SK-N-SH (cell line): ENCODE measurements at regions not wholly inside any gene's neighbourhood (a gene's known extent, or its start where the extent isn't known, plus 50 kb on each side); places are given as distances from the start of the nearest gene placed in this dataset.
A peak's percentile ranks its signal among the peaks of the same experiment; 100 is the strongest.

Source experiments
- CTCF ChIP-seq: fragments of 200-600 bp; sonication (generic); IDR thresholded peaks from 2 replicates; pipeline ENCODE4 v1.6.1; 2017; ENCODE audit warnings: antibody characterized with exemption, mild to moderate bottlenecking, moderate library complexity
- ELF1 ChIP-seq: IDR thresholded peaks from 2 replicates; pipeline ENCODE4 v1.4.0; 2012
- EZH2phosphoT487 ChIP-seq: fragments of 200-600 bp; sonication (generic); IDR thresholded peaks from 2 replicates; pipeline ENCODE4 v1.6.1; 2017; ENCODE audit warnings: low read depth, mixed run types, mild to moderate bottlenecking, antibody characterized with exemption, moderate library complexity, borderline replicate concordance
- MAX ChIP-seq: IDR thresholded peaks from 2 replicates; pipeline ENCODE4 v1.4.0; 2012; ENCODE audit warnings: low read depth
- MXI1 ChIP-seq: IDR thresholded peaks from 2 replicates; pipeline ENCODE4 v1.6.1; 2012; ENCODE audit warnings: mild to moderate bottlenecking, low read depth, low read length, improper control_type of control experiment
- NFIC ChIP-seq: IDR thresholded peaks from 2 replicates; pipeline ENCODE4 v1.4.0; 2012; ENCODE audit warnings: borderline replicate concordance
- PBX3 ChIP-seq: IDR thresholded peaks from 2 replicates; pipeline ENCODE4; 2012
- POLR2AphosphoS5 ChIP-seq: IDR thresholded peaks from 2 replicates; pipeline ENCODE4 v1.6.1; 2012; ENCODE audit warnings: low read depth, low read length
- RCOR1 ChIP-seq: fragments of 150-350 bp; IDR thresholded peaks from 2 replicates; pipeline ENCODE4 v1.6.1; 2017; ENCODE audit warnings: antibody characterized with exemption, low read length
- REST ChIP-seq: IDR thresholded peaks from 2 replicates; pipeline ENCODE4 v1.6.1; 2012; ENCODE audit warnings: mild to moderate bottlenecking, low read depth, low read length, moderate library complexity
- RFX5 ChIP-seq: IDR thresholded peaks from 2 replicates; pipeline ENCODE4 v1.6.1; 2012; ENCODE audit warnings: mild to moderate bottlenecking, improper control_type of control experiment, low read length
- SMC3 ChIP-seq: IDR thresholded peaks from 2 replicates; pipeline ENCODE4 v1.6.1; 2012; ENCODE audit warnings: low read depth, low read length, improper control_type of control experiment
- TAF1 ChIP-seq: IDR thresholded peaks from 2 replicates; pipeline ENCODE4 v1.6.1; 2012; ENCODE audit warnings: low read depth, mild to moderate bottlenecking, low read length, moderate library complexity, borderline replicate concordance

- TF ChIP-seq RCOR1 (no peak), CTCF (peak; percentile 83), REST (no peak), TAF1 (no peak), MXI1 (no peak), EZH2phosphoT487 (no peak), ELF1 (no peak), RFX5 (no peak), SMC3 (peak; percentile 49), POLR2AphosphoS5 (no peak), MAX (no peak), NFIC (no peak), PBX3 (no peak)
These were observed 528.8 kb downstream of the CPS1 start for GRCh38 chr2:211085056-211085680.
